Right ventricle myocardium inferior (tissue), 1 donor: ENCODE measurements at regions not wholly inside any gene's neighbourhood (a gene's known extent, or its start where the extent isn't known, plus 50 kb on each side); places are given as distances from the start of the nearest gene placed in this dataset.

Experiments
- ATAC-seq: fragments of 200-7000 bp; cut with Tn5 transposase; one replicate; pipeline ENCODE4 v1.9.1; 2020; ENCODE audit warnings: mild to moderate bottlenecking, moderate library complexity
- DNase-seq: peaks from one replicate; pipeline ENCODE4 v3.0.0; 2021; ENCODE audit errors: missing footprints
- intact Hi-C: fragments of 100-400 bp; cut with DNase I; formaldehyde crosslinking; loops from one replicate; pipeline ENCODE4 v1.11.0; 2022
- donor health status: DM: no; HTN: yes; CAD: no; lungs with severe emphysema.

- ATAC-seq, result no peak
- intact Hi-C loops, result loop anchor here (5.0 to 10.0 kb wide), 4 partner anchors 63 to 213 kb away; partner anchors contain the start of gene GNAO1
- DNase-seq, result no peak
Measured at GRCh38 chr16:56101480-56101879, 89.8 kb upstream of the GNAO1 start.

DNA sequence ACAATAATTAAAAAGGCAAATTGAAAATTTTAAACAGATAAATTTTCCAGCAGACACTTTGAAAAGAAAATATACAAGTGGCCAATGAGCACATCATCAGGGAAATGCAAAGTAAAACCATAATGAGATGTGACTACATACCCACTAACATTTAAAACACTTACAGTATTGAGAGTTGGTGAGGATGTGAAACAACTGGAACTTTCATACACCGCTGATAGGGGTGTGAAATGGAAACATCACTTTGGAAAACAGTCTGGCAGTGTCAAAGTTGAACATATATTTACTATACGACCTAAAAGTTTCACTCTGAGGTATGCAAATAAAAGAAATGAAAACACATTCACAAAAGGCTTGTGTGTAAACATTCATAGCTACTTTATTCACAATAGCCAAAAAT lies 94.0 kb upstream of the GNAO1 start:
- intact Hi-C loops, result no loop called here
- no peak for ATAC-seq
- no peak for DNase-seq

DNA sequence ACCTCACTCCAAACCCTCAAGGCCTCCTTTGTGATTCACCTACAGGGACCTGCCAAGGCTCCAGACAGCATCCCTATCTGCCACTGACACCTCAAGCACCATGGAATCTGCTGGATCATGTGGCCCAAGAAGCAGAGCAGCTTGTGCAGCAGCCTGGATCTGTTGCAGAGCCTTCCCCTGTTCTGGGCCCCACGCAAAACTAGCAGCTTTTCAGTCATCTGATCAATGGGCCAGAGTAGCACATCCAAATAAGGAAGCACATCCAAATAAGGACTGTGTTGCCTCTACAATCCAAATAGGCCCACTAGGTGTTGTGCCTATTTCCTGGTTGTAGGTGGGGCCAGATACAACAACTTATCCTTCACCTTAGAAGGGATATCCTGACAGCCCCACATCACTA lies 97.1 kb upstream of the GNAO1 start:
- intact Hi-C loops, result no loop called here
- ATAC-seq, result no peak

DNA sequence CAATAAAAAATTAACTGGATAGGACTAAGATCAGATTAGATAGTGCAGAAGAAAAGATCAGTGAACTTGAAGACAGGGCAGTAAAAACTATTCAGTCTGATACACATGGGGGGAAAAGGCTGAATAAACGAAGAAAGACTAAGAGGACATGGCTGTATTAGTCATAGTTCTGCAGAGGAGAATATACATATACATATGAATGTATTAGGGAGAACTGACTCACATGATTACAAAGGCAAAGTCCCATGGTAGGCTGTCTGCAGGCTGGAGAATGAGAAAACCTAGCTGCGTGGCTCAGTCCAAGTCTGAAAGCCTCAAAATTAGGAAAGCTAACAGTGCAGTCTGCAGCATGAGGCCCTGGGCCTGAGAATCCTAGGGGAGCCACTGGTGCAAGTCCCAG lies 98.2 kb upstream of the GNAO1 start:
- ATAC-seq (no peak), DNase-seq (no peak)
- intact Hi-C loops, result no loop called here

More for the DNA sequence above, 97.1 kb upstream of the GNAO1 start:
- DNase-seq, result no peak

GRCh38 chr16:56090076-56090475 lies 101.2 kb upstream of the GNAO1 start:
- ATAC-seq, result no peak
- intact Hi-C loops, result no loop called here
- DNase-seq, result no peak

DNA sequence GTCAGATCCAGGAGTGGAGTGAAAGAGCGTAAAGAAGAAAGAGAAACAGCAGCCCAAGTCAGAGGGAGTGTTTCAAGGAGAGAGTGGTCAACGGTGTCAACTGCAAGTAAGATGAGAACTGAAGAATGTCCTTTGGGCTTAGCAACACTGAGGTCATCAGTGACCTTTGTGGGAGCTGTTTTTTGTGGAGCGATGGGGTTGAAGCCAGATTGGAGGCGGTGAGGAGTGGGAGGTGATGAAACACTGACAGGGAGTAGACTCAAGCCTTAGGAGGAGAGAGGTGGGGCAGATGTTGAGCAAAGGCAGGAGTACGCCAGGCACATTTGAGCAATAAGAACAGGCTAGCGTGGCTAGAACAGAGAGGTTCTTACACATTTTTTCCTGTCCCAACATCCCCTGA lies 103.7 kb upstream of the GNAO1 start:
- no peak for DNase-seq
- ATAC-seq, result peak; percentile 87
- intact Hi-C loops, result no loop called here

- ATAC-seq (no peak), DNase-seq (no peak)
- intact Hi-C loops, result no loop called here
Measured at GRCh38 chr16:56081371-56081770, 109.9 kb upstream of the GNAO1 start.

DNA sequence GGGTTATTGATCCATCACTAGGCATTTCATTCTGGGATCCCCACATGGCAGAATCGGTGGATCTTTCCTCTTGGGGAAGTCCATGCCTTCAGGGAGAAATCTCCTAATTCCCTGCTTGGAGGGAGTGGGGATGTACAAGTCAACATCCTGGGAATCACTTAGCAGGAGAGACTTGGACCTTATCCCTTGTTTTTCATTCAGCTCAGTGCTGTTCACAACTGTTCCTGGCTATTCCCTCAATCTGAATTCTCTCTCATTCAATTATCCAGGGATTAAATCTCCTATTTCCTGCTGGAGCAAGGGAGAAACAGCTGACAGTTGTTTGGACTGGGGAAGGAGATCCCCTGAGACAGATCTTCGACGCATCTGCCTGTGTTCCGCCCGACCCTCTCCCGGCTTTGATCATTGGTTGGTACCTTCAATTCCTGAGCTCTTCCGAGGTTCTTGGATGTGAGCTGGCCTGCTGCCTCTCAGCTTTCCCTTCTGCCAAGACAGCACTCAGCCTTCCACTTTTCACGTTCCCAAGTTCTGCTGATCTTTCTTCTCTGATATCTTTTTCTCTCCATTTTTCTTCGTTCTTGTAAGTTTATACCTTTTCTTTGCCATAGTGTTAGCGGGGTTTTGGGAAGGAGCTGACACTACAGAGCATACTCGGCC lies 115.4 kb upstream of the GNAO1 start:
- ATAC-seq (peak; percentile 69), DNase-seq (no peak)
- intact Hi-C loops, result no loop called here

GRCh38 chr16:56073508-56073907 lies 117.8 kb upstream of the GNAO1 start:
- intact Hi-C loops, result no loop called here
- no peak for DNase-seq
- no peak for ATAC-seq

DNA sequence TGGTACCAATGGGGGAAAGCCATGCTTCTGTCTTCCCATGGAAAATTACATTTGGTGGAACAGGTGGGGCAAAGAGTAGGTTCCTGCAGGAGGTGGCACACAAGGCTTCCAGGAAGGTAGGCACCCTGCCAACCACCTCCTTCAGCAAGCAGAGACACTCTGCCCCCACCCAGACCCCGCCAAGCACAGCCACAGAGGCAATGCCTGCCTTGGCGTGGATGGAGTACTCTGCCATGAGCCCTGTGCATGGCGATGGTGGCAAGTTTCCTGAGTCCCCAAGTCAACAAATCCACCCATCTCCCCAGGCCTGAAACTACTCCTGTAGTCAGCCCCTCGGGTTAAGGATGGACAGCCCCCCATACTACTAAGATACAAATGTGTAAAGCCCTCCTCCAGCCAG lies 119.2 kb upstream of the GNAO1 start:
- ATAC-seq, result no peak
- intact Hi-C loops, result no loop called here
- DNase-seq, result no peak

DNA sequence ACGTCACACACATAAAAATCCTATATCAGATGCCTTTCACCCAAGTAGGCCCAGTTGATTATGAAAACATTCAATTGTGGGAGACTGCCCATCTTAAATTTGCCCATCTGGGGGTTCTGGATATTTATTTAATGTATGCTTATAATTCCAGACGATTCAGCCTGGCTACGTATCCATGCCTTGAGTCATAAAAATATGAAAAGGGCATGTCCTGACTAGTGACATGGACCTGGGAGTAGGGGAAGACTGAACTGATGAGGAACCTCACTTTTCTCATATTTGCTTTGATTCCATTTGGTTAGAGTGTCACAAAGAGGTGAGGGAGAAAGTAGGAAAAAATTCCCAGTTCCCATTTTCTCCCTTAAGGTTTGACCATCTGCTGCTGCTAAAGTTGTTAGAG lies 122.5 kb upstream of the GNAO1 start:
- DNase-seq (no peak), ATAC-seq (no peak)
- intact Hi-C loops, result no loop called here

DNA sequence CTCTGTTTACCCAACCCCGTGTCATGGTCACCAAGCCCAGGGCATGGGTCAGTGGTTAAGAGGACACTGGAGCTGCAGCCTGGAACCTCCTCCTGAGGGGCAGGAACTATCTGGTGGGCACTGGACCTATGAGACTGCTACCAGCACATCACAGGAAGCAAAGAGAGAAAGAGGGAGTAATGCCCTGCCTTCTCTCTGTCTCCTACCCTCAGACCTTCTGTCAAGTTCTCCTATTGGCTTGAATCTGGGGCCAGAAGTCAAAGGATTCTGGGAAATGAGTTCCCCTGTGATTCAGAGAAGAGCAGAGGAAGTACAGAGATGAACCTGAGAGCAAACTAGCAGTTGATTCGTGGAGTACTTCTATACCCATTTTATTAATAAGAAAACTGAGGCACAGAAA lies 123.0 kb upstream of the GNAO1 start:
- intact Hi-C loops, result no loop called here
- no peak for DNase-seq
- ATAC-seq, result no peak

- intact Hi-C loops, result no loop called here
- no peak for ATAC-seq
- DNase-seq, result no peak
Measured at GRCh38 chr16:56067406-56067805, 123.9 kb upstream of the GNAO1 start.

- no peak for ATAC-seq
- no peak for DNase-seq
- intact Hi-C loops, result no loop called here
Measured at GRCh38 chr16:56066617-56067016, 124.7 kb upstream of the GNAO1 start.

DNA sequence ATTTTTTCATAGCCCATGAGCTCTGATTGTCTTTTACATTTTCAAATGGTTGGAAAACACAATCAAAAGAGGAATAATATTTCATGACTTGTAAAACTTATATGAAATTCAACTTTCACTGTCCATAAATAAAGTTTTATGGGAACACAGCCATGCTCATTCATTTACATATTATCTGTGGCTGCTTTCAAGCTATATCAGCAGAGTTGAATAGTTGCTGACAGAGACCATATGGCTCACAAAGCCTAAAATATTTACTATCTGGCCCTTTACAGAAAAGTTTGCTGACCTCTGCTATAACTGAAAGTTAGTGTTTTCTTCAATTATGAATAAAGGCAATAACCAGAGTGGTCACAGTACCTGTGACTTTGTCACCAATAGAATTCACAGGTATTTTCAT lies 128.2 kb upstream of the GNAO1 start:
- no peak for DNase-seq
- intact Hi-C loops, result no loop called here
- no peak for ATAC-seq

- no peak for ATAC-seq
- intact Hi-C loops, result no loop called here
- DNase-seq, result no peak
Measured at GRCh38 chr16:56057151-56057550, 134.1 kb upstream of the GNAO1 start.

- intact Hi-C loops, result no loop called here
- no peak for DNase-seq
- no peak for ATAC-seq
Measured at GRCh38 chr16:56050916-56051315, 140.4 kb upstream of the GNAO1 start.

DNA sequence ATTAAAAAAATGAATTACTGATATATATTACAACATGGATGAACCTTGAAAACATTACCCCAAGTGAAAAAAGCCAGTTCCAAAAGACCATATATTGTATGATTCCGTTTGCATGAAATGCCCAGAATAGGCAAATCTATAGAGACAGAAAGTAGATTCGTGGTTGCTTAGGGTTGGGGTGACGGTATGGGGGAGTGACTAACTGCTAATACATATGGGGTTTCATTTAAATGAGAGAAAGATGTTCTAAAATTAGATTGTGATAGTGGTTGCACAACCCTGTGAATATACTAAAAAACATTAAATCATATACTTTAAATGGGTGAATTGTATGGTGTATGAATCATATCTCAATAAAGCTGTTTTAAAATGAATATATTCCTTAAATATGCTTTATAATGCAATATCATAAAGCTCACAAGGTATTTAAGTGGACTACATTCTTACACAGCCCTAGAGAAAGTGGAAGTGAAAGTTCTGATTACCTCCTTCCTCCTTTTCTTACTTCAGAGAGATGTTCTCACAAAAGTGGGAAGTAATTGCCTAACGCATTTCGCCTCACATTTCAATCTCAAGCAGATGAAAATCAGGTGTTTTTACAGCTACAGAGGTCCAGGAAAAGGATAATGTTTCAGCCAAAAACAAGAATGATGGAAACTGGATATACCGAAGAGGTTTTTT lies 142.7 kb upstream of the GNAO1 start:
- no peak for ATAC-seq
- DNase-seq, result no peak
- intact Hi-C loops, result loop anchor here (5.0 kb wide), 1 partner anchor 59 kb away; no protein-coding TSS in a partner anchor

- intact Hi-C loops, result loop anchor here (5.0 kb wide), 1 partner anchor 60 kb away; no protein-coding TSS in a partner anchor
- ATAC-seq (peak; percentile 90), DNase-seq (no peak)
Measured at GRCh38 chr16:56047307-56048234, 143.7 kb upstream of the GNAO1 start.

DNA sequence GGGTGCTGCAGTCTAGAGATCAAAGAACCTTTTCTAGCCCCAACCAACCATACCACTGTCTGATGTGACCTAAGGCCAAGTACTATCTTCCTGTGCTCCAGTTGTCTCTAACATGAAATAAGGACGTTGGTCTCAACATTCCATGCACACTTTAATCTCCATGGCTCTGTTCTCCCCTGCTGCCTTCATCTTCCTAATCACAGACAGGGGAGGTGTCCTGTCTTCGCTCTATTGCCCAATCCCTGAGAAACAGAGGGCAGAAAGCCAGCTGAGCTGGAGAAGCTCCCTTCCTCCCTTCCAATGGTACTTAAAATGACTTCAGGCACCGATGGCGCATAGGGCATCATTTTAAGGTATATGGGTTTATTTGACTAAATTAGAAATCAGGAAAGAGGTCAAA lies 148.9 kb upstream of the GNAO1 start:
- DNase-seq (no peak), ATAC-seq (peak; percentile 67)
- intact Hi-C loops, result loop anchor here (2.0 kb wide), 1 partner anchor 148 kb away; the partner anchor contains the start of gene GNAO1
